GM19463 (cell line): ENCODE measurements at regions not wholly inside any gene's neighbourhood (a gene's known extent, or its start where the extent isn't known, plus 50 kb on each side); places are given as distances from the start of the nearest gene placed in this dataset.
A peak's percentile ranks its signal among the peaks of the same experiment; 100 is the strongest.
"Not testable (repeated sequence)": the region's sequence is repeated elsewhere in the genome, so short reads cannot be mapped to it uniquely, and the experiment has no call there.

Source experiments
- ATAC-seq: cut with Tn5 transposase; IDR thresholded peaks from one replicate; pipeline ENCODE4 v1.9.1; 2021; ENCODE audit warnings: mild to moderate bottlenecking, moderate library complexity; ENCODE audit not compliant: unreplicated experiment

DNA sequence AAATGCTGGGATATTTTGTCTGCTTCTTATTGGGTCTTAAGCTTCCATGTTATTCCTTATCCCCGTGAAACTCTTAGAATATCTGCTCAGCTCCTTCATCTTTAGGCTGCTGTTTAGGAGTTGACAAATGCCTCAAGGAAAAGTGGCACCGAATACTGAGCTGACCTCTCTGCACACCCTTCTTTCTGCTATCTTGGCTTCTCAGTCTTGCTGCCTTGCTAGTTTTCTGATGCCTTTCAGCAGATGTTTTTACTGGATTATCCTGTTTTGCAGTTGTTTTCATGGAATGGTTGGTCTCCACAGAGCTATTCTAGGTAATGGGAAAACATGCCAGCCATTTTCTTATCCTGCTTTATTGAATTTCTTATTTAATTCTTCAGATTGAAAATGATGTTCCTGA lies 86.3 kb downstream of the GYPE start:
- ATAC-seq: no peak

DNA sequence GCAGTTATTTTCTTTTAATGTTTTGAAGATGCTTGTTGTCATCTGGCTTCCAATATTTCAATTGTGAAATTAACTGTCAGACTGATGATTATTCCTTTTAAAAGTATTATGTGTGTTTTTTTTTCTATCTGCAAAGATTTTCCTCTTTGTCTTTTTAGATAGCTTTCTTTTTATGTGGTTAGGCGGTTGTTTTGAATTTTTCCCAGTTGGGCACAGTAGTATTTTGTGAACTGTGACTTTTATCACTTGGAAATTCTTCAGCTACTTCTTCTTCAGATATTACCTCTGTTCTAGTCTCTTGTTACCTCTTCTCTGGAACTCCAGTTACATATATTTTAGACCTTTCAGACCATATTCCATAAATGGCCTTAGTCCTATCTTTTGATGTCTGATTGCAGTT lies 87.5 kb downstream of the GYPE start:
- not testable (repeated sequence) for ATAC-seq

DNA sequence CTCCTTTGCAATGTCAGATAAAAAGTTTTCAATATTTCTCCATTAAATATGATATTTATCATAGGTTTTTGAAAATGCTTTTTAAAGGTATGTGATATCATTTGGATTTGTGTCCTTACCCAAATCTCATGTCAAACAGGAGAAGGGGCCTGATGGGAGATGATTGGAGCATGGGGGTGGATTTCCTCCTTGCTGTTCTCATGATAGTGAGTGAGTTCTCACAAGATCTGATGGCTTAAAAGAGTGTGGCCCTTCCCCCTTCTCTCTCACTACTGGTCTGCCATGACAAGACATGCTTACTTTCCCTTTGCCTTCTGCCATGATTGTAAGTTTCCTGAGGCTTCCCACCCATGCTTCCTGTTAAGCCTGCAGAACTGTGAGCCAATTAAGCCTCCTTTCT lies 90.0 kb downstream of the GYPE start:
- ATAC-seq: not testable (repeated sequence)

DNA sequence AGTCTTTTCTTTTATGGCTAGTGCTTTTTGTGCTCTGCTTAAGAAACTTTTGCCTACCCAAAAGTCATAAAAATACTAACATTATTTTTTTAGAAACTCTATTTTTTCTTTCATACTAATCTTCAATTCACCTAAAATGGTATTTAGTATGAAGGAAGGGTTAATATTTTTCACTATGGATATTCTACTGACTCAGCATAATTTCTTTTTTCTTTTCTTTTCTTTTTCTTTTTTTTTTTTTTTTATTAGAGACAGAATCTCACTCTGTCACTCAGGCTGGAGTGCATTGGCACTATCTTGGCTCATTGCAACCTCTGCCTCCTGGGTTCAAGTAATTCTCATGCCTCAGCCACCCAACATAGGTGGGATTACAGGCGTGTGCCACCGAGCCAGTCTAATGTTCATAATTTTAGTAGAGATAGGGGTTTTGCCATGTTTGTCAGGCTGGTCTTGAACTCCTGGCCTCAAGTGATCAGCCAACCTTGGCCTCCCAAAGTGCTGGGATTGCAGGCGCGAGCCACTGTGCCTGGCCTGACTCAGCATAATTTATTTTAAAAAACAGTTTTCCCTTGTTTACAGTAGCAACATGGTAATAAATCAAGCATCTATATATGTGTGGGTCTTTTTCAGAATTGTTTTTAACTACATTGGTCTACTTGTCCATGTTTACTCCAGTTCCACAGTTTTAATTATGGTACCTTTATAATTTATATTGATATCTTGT lies 91.8 kb downstream of the GYPE start:
- not testable (repeated sequence) for ATAC-seq

DNA sequence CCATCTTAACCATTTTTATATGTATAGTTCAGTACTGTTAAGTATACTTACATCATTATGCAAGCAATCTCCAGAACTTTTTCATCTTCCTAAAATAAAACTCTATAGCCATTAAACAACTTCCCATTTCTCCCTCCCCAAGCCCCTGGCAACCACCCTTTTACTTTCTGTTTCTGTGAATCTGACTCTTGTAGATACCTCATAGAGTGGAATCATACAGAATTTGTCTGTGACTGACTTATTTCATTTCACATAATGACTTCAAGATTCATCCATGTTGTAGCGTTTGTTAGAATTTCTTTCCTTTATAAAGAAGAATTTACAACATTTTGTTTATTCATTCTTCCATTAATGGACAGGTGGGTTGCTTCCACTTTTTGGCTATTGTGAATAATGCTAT lies 91.2 kb upstream of the FREM3 start:
- ATAC-seq: not testable (repeated sequence)

DNA sequence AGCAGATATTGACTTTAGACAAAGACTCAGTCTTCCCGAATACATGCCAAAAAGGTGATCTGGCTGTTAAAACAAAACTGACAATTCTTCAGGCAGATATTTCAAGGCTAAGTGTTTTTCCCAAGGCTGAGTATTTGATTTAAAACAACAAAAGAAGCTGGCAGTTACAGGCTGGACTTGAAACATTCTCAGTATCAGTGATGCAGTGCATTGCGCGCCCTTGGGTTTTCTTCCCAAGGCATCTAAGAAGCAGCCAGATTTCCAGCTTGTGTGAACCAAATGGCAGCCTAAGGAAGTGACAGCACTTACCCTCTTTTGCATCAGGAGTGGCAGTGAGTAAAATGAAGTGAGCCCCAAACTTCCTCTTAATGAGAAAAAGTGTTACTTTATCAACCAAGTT lies 90.0 kb upstream of the FREM3 start:
- not testable (repeated sequence) for ATAC-seq

DNA sequence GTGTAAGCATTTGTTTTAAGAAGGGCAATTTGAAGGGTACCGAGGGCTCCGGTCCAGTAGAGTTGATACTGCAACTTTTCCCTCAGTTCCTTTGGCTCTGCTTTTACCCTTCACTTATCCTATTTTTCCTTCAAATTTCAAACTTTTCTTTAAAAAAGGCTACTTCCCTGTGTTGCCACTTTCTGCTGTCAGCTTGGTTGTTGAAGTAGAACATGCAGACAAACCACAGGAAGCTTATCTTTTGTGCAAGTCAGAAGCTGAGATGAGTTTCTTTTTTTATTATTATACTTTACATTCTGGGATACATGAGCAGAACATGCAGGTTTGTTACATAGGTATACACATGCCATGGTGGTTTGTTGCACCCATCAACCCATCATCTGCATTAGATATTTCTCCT lies 89.1 kb upstream of the FREM3 start:
- ATAC-seq: not testable (repeated sequence)

DNA sequence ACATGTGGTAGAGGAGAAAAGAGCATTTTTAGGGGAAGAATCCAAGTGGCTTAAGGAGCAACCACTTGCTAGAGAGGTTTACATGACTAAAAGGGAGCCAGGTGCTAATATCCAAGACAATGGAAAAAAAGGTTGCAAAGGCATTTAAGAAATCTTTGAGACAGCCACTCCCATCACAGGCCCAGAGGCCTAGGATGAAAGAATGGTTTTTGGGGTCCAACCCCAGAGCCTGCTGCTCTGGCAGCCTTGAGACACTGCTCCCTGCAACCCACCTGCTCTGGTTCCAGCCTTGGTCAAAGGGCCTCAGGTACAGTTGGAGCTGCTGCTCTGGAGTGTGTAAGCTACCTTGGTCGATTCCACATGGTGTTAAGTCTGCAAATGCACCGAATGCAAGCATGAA lies 84.1 kb upstream of the FREM3 start:
- ATAC-seq: no peak

DNA sequence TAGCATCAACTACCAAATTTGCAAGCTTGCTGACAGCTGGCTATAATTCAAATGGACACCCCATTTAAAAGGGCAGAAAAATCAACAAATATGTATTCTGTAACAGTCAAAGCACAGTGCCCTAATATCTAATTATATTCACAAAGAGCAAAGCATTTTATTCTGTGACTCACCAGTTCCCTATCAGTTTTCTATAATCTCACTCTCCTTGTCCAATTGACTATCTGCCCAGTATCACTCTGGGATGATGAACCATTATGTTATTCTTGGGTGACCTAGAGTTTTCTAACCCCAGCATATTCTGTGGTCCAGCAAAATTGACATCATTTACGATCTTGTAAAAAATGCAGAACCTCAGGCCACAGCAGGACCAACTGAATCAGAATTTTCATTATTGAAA lies 82.0 kb upstream of the FREM3 start:
- no peak for ATAC-seq

DNA sequence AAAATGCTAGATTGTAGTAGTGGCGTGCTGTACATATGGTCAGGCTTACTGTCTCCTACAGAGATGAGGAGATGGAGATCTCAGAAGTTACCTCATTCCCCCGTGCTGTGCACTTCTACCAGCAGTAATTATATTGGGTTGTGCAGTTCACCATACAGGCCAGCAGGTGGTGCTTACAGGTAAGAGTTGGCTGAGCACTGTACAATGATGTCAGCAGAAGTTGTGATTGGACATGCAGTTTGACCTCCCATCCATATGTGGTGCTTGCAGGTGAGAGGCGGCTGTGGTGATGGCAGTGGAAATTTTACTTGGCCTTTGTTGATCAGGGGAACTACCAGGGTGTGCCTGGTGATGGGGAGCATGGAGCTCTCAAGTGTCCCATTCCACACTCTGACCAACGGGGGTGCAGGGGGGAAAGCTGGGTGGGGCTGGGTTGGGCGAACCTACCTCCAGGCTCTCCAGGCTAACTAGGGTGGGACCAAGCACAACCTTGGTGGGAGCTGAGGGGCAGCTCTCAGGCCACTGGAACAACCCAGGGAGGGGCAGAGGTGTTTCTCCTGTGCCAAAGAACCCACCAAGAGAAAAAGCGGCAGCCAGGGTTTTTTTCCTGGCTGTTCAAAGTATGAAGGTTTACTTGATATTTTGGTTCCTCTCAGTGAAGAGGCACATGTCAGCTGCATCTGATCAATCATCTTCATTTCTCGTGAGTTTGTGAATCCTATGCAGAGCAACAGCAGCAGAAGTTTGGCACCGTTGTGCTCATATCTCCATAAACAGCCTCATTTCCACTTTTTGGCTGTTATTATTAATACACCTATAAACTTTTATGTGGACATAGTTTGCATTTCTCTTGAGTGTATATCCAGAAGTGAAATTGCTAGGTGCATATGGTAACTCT lies 73.8 kb upstream of the FREM3 start:
- peak; percentile 100 for ATAC-seq

DNA sequence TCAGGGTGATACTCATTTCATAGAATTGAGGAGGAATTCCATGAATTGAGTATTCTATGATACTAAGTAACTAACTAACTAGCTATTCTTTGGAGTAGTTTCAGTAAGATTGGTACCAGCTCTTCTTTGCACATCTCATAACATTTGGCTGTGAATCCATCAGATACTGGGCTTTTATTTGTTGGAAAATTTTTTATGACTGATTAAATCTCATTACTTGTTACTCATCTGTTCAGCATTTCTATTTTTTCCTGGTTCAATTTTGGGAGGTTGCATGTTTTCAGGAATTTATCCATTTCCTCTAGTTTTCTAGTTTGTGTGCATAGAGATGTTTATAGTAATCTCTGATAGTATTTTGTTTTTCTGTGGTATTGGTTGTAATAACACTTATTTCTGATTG lies 70.8 kb upstream of the FREM3 start:
- no peak for ATAC-seq

DNA sequence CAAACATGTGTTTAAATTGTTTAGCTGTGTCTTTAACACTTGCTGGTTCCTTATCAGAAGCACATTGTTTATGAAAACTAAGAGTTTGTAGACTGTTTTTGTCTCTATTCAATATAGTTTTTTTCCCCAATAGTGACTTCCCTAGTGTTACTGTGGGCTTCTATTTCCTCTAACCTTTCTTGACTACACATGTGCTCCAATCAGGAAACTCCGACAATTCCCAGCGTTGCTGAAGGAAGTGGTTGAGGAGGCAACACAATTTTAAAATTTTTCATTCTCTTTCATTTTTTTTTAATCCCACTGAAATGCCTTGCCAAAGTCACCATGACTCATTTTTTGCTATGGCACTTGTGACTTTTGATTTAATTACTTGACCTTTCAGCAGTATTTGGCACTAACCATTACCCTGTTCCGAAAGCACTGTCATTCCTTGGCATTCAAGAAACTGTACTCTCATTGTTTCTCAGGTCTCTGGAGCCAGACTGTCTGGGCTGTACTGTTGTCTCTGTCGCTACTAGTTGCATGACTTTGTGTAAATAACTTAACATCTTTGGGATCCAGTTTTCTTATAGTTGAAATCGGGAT lies 67.6 kb upstream of the FREM3 start:
- no peak for ATAC-seq

DNA sequence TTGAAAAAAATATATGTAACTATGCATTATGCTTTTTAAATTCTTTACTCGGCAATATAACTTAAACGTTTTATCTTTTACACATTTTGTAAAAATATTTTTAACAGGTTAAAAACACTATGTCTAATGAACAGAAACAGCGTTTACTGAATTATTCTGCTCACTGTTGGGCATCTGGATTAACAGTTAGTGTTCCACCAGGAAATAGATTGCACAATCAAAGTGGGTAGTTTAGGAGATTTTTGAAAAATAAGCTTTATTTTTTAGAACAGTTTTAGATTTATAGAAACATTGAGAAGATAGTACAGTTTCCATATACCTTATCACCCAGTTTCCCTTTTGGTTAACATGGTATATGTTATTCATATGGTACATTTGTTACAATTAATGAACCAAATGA lies 63.1 kb upstream of the FREM3 start:
- no peak for ATAC-seq

DNA sequence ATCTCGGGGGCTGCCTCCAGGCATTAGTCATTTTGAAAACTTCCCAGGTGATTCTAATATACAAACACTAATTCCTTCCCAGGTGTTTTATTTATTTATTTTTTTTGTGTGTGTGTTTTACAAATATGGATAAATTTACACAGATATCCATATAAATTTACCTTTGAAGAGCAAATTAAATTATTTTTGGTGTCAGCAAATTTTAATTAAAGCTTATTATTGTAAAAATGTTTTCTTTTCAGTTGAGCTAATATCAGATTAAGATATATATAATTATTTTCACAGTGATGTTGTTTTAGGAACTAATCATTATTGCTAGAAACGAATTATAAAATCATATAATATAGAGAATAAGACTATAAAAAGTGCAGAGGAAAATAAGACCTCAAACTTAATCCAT lies 62.0 kb upstream of the FREM3 start:
- no peak for ATAC-seq
